ENCODE measurements at regions not wholly inside any gene's neighbourhood (a gene's known extent, or its start where the extent isn't known, plus 50 kb on each side); places are given as distances from the start of the nearest gene placed in this dataset.

- TF ChIP-seq POLR2A (IDR thresholded peaks at IDR 0.05) (no peak), CTCF (IDR thresholded peaks at IDR 0.05) (no peak)
Measured at GRCh38 chr14:83280719-83281118, 1747.1 kb upstream of the SEL1L start.
